ENCODE measurements at regions not wholly inside any gene's neighbourhood (a gene's known extent, or its start where the extent isn't known, plus 50 kb on each side); places are given as distances from the start of the nearest gene placed in this dataset.

GRCh38 chr5:67380431-67380830, 183.8 kb upstream of the CD180 start:
- in situ Hi-C loops (cut with HindIII; ENCODE audit: low sequenced_read_pairs) = loop anchor here (5.0 kb wide), 1 partner anchor 37 kb away; no protein-coding TSS in a partner anchor
- no peak overlapping the region for H3K4me3 ChIP-seq (ENCODE audit: low read depth, low read length)
- DNase-seq (ENCODE audit: low read depth) = no peak
- TF ChIP-seq CTCF (IDR thresholded peaks at IDR 0.05; ENCODE audit: low read depth, low read length, missing control alignments) = no peak

- H3K4me3 ChIP-seq (ENCODE audit: low read depth, low read length) = no peak overlapping the region
- in situ Hi-C loops (cut with HindIII; ENCODE audit: low sequenced_read_pairs) = loop anchor here (5.0 kb wide), 1 partner anchor 38 kb away; no protein-coding TSS in a partner anchor
- DNase-seq (ENCODE audit: low read depth) = no peak
- TF ChIP-seq CTCF (IDR thresholded peaks at IDR 0.05; ENCODE audit: low read depth, low read length, missing control alignments) = no peak
Measured at GRCh38 chr5:67379753-67380152, 183.2 kb upstream of the CD180 start.

- H3K4me3 ChIP-seq (ENCODE audit: low read depth, low read length) = no peak overlapping the region
- in situ Hi-C loops (cut with HindIII; ENCODE audit: low sequenced_read_pairs) = no loop called here
- no peak for DNase-seq (ENCODE audit: low read depth)
- no peak for TF ChIP-seq CTCF (IDR thresholded peaks at IDR 0.05; ENCODE audit: low read depth, low read length, missing control alignments)
Measured at GRCh38 chr5:67378256-67378655, 181.7 kb upstream of the CD180 start.

DNA sequence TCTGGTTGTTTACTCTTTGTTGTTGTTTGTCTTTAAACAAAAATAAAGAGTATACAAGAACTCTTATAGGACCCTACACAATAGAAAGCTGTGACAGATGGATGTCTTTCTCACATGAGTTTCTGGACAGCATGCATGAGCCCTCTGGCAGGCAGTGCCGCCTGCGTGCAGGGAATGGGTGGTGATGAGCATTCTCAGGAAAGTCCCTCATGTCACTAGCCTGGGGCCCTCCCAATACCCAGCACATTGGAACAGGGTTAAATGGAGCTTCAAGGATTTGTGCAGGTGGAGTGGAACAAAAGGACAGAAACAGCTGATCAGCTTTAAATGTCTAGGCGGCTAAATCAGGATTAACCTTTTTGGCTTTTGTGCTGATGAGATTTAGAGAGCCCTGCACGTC, 181.0 kb upstream of the CD180 start:
- DNase-seq (ENCODE audit: low read depth) = no peak
- TF ChIP-seq CTCF (IDR thresholded peaks at IDR 0.05; ENCODE audit: low read depth, low read length, missing control alignments) = no peak
- H3K4me3 ChIP-seq (ENCODE audit: low read depth, low read length) = no peak overlapping the region
- in situ Hi-C loops (cut with HindIII; ENCODE audit: low sequenced_read_pairs) = no loop called here

- H3K4me3 ChIP-seq (ENCODE audit: low read depth, low read length) = no peak overlapping the region
- no peak for DNase-seq (ENCODE audit: low read depth)
- in situ Hi-C loops (cut with HindIII; ENCODE audit: low sequenced_read_pairs) = no loop called here
- no peak for TF ChIP-seq CTCF (IDR thresholded peaks at IDR 0.05; ENCODE audit: low read depth, low read length, missing control alignments)
Measured at GRCh38 chr5:67375606-67376005, 179.0 kb upstream of the CD180 start.

GRCh38 chr5:67374378-67374777, 177.8 kb upstream of the CD180 start:
- DNase-seq (ENCODE audit: low read depth) = no peak
- TF ChIP-seq CTCF (IDR thresholded peaks at IDR 0.05; ENCODE audit: low read depth, low read length, missing control alignments) = no peak
- H3K4me3 ChIP-seq (ENCODE audit: low read depth, low read length) = no peak overlapping the region
- in situ Hi-C loops (cut with HindIII; ENCODE audit: low sequenced_read_pairs) = no loop called here

GRCh38 chr5:67373518-67373917, 176.9 kb upstream of the CD180 start:
- H3K4me3 ChIP-seq (ENCODE audit: low read depth, low read length) = no peak overlapping the region
- TF ChIP-seq CTCF (IDR thresholded peaks at IDR 0.05; ENCODE audit: low read depth, low read length, missing control alignments) = no peak
- in situ Hi-C loops (cut with HindIII; ENCODE audit: low sequenced_read_pairs) = no loop called here

More at GRCh38 chr5:67373518-67373917, 176.9 kb upstream of the CD180 start:
- no peak for DNase-seq (ENCODE audit: low read depth)
